ENCODE measurements at regions not wholly inside any gene's neighbourhood (a gene's known extent, or its start where the extent isn't known, plus 50 kb on each side); places are given as distances from the start of the nearest gene placed in this dataset.

DNA sequence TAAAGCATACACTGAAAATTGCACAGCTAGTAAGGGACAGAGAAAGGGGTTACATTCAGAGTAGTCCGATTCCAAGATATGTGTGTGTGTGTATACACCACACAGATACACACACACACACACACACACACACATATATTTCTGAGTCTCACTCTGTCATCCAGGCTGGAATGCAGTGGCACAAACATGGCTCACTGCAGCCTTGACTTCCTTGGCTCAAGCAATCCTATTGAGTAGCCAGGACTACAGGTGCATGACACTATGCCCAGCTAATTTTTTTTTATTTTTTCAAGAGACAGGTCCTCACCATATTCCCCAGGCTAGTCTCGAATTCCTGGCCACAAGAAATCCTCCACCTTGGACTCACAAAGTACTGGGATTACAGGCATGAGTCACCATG, 68.1 kb upstream of the ITPRID2 start:
- Histone ChIP-seq H3K4me3 (ENCODE audit: low read depth, low read length) (no peak overlapping the region), H3K27me3 (no peaks in the 10 kb centered on the region), H3K9me3 (no peaks in the 10 kb centered on the region), H3K36me3 (no peaks in the 10 kb centered on the region), H3K4me1 (no peaks in the 10 kb centered on the region)
- no peak for DNase-seq
- TF ChIP-seq, protein P1, sequence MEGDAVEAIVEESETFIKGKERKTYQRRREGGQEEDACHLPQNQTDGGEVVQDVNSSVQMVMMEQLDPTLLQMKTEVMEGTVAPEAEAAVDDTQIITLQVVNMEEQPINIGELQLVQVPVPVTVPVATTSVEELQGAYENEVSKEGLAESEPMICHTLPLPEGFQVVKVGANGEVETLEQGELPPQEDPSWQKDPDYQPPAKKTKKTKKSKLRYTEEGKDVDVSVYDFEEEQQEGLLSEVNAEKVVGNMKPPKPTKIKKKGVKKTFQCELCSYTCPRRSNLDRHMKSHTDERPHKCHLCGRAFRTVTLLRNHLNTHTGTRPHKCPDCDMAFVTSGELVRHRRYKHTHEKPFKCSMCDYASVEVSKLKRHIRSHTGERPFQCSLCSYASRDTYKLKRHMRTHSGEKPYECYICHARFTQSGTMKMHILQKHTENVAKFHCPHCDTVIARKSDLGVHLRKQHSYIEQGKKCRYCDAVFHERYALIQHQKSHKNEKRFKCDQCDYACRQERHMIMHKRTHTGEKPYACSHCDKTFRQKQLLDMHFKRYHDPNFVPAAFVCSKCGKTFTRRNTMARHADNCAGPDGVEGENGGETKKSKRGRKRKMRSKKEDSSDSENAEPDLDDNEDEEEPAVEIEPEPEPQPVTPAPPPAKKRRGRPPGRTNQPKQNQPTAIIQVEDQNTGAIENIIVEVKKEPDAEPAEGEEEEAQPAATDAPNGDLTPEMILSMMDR (IDR thresholded peaks at IDR 0.05; ENCODE audit: low read depth, low read length): no peak

DNA sequence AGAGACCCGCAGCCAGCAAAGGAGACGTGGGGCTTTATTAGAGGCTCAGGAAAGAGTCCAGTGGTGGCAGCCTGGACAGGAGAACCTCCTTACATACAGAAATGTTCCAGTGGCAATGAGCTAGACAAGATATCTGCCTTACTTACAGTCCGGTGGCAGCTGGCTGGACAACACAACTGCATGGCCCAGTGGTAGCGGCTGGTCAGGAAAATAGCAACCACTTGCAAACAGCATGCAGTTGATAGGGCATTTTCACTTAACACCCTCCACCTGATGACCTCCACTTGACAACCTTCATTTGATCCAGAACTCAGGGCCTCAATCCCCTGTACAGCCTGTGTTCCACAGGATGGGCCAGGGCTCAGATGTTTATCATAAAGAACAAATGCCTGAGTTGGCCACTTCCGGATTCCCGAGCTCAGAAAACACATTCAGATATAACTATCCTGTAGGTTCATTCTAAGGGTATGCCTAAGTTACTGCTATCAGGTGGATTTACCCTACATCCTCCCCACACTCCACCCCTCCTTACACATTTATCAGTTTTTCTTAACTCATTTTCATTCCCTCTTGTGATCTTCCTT, 63.3 kb upstream of the ITPRID2 start:
- no peak for DNase-seq
- Histone ChIP-seq H3K27me3 (no peaks in the 10 kb centered on the region), H3K36me3 (no peaks in the 10 kb centered on the region), H3K9me3 (no peaks in the 10 kb centered on the region), H3K4me3 (ENCODE audit: low read depth, low read length) (no peak overlapping the region), H3K4me1 (no peaks in the 10 kb centered on the region)
- TF ChIP-seq, protein P1 (IDR thresholded peaks at IDR 0.05; ENCODE audit: low read depth, low read length): no peak

DNA sequence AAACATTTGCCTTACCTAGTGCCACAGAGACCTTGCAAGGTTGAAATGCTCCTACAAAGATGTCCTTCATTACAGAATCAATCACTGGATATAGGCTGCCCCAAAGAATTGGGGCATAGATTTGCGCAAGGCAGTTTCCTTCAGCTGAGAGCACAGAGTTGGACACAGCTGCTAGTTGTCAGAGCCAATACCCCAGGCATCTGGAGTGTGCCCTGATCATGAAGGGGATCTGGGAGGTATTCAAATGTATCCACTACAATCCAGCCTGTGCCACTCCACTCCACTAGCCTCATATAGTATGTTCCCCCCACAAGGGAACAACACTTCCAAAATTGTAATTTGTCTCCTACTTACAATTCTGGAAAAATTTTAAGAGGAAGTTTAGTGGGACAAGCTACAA, 62.3 kb upstream of the ITPRID2 start:
- Histone ChIP-seq H3K27me3 (no peaks in the 10 kb centered on the region), H3K4me3 (ENCODE audit: low read depth, low read length) (no peak overlapping the region), H3K9me3 (no peaks in the 10 kb centered on the region), H3K4me1 (no peaks in the 10 kb centered on the region), H3K36me3 (no peaks in the 10 kb centered on the region)
- TF ChIP-seq, protein P1 (IDR thresholded peaks at IDR 0.05; ENCODE audit: low read depth, low read length): no peak
- DNase-seq: no peak

DNA sequence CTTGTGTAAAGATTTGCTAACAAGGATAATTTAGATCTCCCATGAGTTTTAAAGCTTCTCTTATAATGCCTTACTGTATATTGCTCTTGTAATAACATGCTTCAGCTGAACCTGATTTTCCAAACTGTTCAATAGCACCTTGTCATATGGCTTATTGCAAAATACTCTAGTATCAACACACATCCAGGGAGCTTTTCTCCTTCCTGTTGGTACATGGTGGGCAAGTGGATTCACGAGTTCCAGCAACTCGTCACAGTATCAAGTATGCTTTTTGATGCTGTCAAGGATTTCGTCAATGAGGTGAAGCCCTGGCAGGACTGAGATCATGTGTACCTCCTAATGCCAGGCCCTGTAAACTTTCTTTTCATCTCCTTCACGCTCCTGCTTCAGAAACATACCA, 59.5 kb upstream of the ITPRID2 start:
- H3K9me3 ChIP-seq: no peaks in the 10 kb centered on the region
- DNase-seq: no peak
- H3K36me3 ChIP-seq: no peaks in the 10 kb centered on the region
- no peak overlapping the region for H3K4me3 ChIP-seq (ENCODE audit: low read depth, low read length)
- TF ChIP-seq, protein P1 (IDR thresholded peaks at IDR 0.05; ENCODE audit: low read depth, low read length): no peak
- no peaks in the 10 kb centered on the region for H3K4me1 ChIP-seq
- H3K27me3 ChIP-seq: no peaks in the 10 kb centered on the region

DNA sequence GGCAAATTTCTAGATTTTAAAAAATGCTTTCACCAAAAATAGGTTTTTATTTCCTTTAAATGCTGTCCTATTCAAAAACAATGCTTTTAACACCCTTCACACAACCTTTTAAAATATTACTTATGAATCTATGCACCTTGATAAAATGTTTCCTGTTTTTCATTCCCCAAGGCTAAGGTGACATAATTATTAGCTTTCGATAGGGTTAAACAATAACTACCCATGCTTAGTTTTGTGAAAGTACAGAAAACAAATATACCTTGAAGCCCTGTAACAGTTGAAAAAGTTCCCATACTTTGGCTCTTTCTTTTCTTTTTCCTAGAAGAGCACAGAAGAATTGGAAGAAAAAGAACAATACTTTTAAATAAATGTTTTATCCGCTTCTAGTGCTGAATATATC, 54.9 kb upstream of the ITPRID2 start:
- no peaks in the 10 kb centered on the region for H3K27me3 ChIP-seq
- no peaks in the 10 kb centered on the region for H3K9me3 ChIP-seq
- DNase-seq: no peak
- no peaks in the 10 kb centered on the region for H3K4me1 ChIP-seq
- H3K4me3 ChIP-seq (ENCODE audit: low read depth, low read length): no peak overlapping the region
- TF ChIP-seq, protein P1 (IDR thresholded peaks at IDR 0.05; ENCODE audit: low read depth, low read length): no peak
- no peaks in the 10 kb centered on the region for H3K36me3 ChIP-seq

DNA sequence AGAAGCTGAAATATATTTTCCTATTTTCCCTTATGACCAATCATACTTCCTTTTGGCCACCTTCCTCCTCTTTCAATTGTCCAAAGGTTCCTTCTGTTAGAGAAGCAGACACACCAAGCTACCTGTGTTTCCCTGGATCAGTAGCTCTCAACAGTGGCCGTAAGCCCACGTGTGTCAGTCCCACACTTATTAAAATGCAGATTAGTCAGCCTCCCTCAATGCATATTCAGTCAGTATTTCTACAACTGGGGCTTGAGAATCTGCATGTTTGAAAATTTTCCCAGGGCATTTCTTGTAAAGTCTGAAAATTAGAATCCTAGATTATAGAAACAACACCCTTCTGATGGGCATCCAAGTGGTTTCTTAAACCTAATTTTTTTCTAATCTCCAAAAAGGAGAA, 54.0 kb upstream of the ITPRID2 start:
- Histone ChIP-seq H3K4me1 (no peaks in the 10 kb centered on the region), H3K36me3 (no peaks in the 10 kb centered on the region), H3K4me3 (ENCODE audit: low read depth, low read length) (no peak overlapping the region), H3K9me3 (no peaks in the 10 kb centered on the region), H3K27me3 (no peaks in the 10 kb centered on the region)
- TF ChIP-seq, protein P1 (IDR thresholded peaks at IDR 0.05; ENCODE audit: low read depth, low read length): no peak
- DNase-seq: no peak

All from BE2C (cell line).